Tibial nerve (tissue), 3 donors: ENCODE measurements at regions not wholly inside any gene's neighbourhood (a gene's known extent, or its start where the extent isn't known, plus 50 kb on each side); places are given as distances from the start of the nearest gene placed in this dataset.

Source experiments
- POLR2A ChIP-seq, 2 donors: fragments of 450-650 bp; IDR thresholded peaks; one replicate each; pipeline ENCODE4 v1.6.1; 2017; ENCODE audit warnings: antibody characterized with exemption in 2 of 2, mild to moderate bottlenecking in 2 of 2, moderate library complexity in 2 of 2
- TF ChIP-seq, protein P1 (sequence below), 5 experiments: fragments of 200-600 bp in 3 of 5; fragments of 450-650 bp in 2 of 5; sonication (generic) in 3 of 5; IDR thresholded peaks; one replicate each; pipeline ENCODE4 v1.5.1; 2016 to 2019; ENCODE audit warnings: antibody characterized with exemption in 5 of 5, mild to moderate bottlenecking in 3 of 5, moderate library complexity in 2 of 5

DNA sequence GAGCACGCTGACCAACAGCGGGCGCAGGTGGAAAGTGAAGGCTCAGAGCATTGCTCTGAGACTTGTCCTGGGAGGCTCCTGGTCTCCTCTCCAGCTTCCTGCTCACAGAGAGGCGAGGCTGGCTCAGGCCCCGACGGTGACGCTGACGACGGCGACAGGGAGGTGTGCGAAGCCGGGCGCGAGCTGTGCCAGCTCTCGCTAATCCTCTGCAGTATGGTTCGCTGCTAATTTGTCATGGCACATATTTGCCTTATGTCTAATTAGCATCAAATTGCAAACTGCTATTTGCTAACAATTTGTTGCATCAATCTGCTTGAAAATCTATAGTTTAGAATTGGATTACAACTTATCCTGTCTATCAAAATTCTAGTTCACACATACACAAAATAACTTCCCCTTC is 469.8 kb upstream of the ZNF507 start:
- TF ChIP-seq, protein P1, sequence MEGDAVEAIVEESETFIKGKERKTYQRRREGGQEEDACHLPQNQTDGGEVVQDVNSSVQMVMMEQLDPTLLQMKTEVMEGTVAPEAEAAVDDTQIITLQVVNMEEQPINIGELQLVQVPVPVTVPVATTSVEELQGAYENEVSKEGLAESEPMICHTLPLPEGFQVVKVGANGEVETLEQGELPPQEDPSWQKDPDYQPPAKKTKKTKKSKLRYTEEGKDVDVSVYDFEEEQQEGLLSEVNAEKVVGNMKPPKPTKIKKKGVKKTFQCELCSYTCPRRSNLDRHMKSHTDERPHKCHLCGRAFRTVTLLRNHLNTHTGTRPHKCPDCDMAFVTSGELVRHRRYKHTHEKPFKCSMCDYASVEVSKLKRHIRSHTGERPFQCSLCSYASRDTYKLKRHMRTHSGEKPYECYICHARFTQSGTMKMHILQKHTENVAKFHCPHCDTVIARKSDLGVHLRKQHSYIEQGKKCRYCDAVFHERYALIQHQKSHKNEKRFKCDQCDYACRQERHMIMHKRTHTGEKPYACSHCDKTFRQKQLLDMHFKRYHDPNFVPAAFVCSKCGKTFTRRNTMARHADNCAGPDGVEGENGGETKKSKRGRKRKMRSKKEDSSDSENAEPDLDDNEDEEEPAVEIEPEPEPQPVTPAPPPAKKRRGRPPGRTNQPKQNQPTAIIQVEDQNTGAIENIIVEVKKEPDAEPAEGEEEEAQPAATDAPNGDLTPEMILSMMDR (IDR thresholded peaks at IDR 0.05) = no peak
- TF ChIP-seq POLR2A (IDR thresholded peaks at IDR 0.05) = no peak
